ENCODE measurements at regions not wholly inside any gene's neighbourhood (a gene's known extent, or its start where the extent isn't known, plus 50 kb on each side); places are given as distances from the start of the nearest gene placed in this dataset.

- Histone ChIP-seq H3K14ac (ENCODE audit: low read length in 2 of 2) (peak overlapping the region in 1 of 2 experiments; percentile 4), H2BK5ac (ENCODE audit: low read depth, low read length, poor library complexity, severe bottlenecking) (no peak overlapping the region), H2BK120ac (ENCODE audit: low read depth, low read length) (no peak overlapping the region), H3K27me3 (ENCODE audit: control insufficient read depth in 1 of 2, insufficient read depth in 1 of 2, low read length in 2 of 2) (peaks cover 4 to 34% of the 10 kb centered on the region in 2 experiments), H4K91ac (ENCODE audit: low read length) (no peak overlapping the region), H3K23ac (ENCODE audit: low read length in 2 of 2) (no peak overlapping the region), H3K9ac (ENCODE audit: low read length) (no peak overlapping the region), H2AK5ac (ENCODE audit: low read length, severe bottlenecking) (no peak overlapping the region), H2BK15ac (ENCODE audit: low read depth, poor library complexity, severe bottlenecking) (no peak overlapping the region), H3K18ac (ENCODE audit: low read depth in 1 of 2, low read length in 2 of 2) (no peak overlapping the region), H2BK12ac (ENCODE audit: low read length in 2 of 2) (no peak overlapping the region), H3K9me3 (ENCODE audit: control insufficient read depth, low read length) (no peaks in the 10 kb centered on the region), H3K27ac (ENCODE audit: low read length, poor library complexity, severe bottlenecking) (no peak overlapping the region), H4K8ac (ENCODE audit: low read length) (no peak overlapping the region), H3K79me1 (replicated peaks; ENCODE audit: low read length, poor library complexity, severe bottlenecking) (no peaks in the 10 kb centered on the region), H3K4me3 (ENCODE audit: insufficient read depth in 1 of 2, low read depth in 1 of 2, low read length in 2 of 2) (no peak overlapping the region), H3K36me3 (ENCODE audit: control insufficient read depth in 1 of 2, insufficient read depth in 2 of 2, low read depth in 1 of 2, low read length in 2 of 2) (no peaks in the 10 kb centered on the region), H2AFZ (ENCODE audit: low read depth, low read length) (no peak overlapping the region), H3K4me1 (ENCODE audit: control insufficient read depth, insufficient read depth, low read depth, low read length) (no peaks in the 10 kb centered on the region), H3K4me2 (ENCODE audit: low read length, poor library complexity, severe bottlenecking) (no peak overlapping the region), H3K4ac (ENCODE audit: low read depth in 1 of 2, low read length in 2 of 2) (no peak overlapping the region)
- 92% methylated on average over 6 of the region's 7 CpGs for WGBS
- no peak for DNase-seq
Observed at GRCh38 chr6:149265945-149266344, 51.6 kb upstream of the TAB2 start.

DNA sequence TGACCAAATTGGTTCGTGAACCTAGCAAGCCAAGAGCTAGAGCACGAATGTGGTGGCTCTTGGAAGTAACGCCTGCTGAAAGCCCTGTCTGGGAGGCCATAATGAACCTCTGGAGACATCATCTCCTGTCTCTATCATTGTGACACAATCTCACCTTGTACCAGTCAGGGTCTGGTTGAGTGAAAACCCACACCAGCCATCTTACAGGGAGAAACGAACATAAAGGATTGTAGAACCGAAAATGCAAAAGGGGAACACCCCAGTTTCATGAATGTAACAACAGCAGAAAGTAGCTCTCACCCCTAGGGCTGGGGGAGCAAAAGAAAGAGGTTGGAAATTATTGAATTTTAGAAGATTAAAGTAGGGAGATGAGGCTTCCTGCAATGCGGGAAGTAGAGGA, 50.9 kb upstream of the TAB2 start:
- H3K36me3 ChIP-seq (ENCODE audit: control insufficient read depth in 1 of 2, insufficient read depth in 2 of 2, low read depth in 1 of 2, low read length in 2 of 2), result no peaks in the 10 kb centered on the region
- peaks cover 4 to 31% of the 10 kb centered on the region in 2 experiments for H3K27me3 ChIP-seq (ENCODE audit: control insufficient read depth in 1 of 2, insufficient read depth in 1 of 2, low read length in 2 of 2)
- H2BK12ac ChIP-seq (ENCODE audit: low read length in 2 of 2), result no peak overlapping the region
- H3K27ac ChIP-seq (ENCODE audit: low read length, poor library complexity, severe bottlenecking), result no peak overlapping the region
- H2AK5ac ChIP-seq (ENCODE audit: low read length, severe bottlenecking), result no peak overlapping the region
- H3K4me1 ChIP-seq (ENCODE audit: control insufficient read depth, insufficient read depth, low read depth, low read length), result no peaks in the 10 kb centered on the region
- H3K4me3 ChIP-seq (ENCODE audit: insufficient read depth in 1 of 2, low read depth in 1 of 2, low read length in 2 of 2), result no peak overlapping the region
- no peaks in the 10 kb centered on the region for H3K9me3 ChIP-seq (ENCODE audit: control insufficient read depth, low read length)
- H3K79me1 ChIP-seq (replicated peaks; ENCODE audit: low read length, poor library complexity, severe bottlenecking), result no peaks in the 10 kb centered on the region
- WGBS, result 99% methylated on average over 6 of the region's 6 CpGs
- H3K14ac ChIP-seq (ENCODE audit: low read length in 2 of 2), result no peak overlapping the region
- H2BK5ac ChIP-seq (ENCODE audit: low read depth, low read length, poor library complexity, severe bottlenecking), result no peak overlapping the region
- H3K4me2 ChIP-seq (ENCODE audit: low read length, poor library complexity, severe bottlenecking), result no peak overlapping the region
- H3K9ac ChIP-seq (ENCODE audit: low read length), result no peak overlapping the region
- DNase-seq, result no peak
- no peak overlapping the region for H3K23ac ChIP-seq (ENCODE audit: low read length in 2 of 2)
- no peak overlapping the region for H4K8ac ChIP-seq (ENCODE audit: low read length)
- H2BK120ac ChIP-seq (ENCODE audit: low read depth, low read length), result no peak overlapping the region
- H2AFZ ChIP-seq (ENCODE audit: low read depth, low read length), result no peak overlapping the region
- no peak overlapping the region for H4K91ac ChIP-seq (ENCODE audit: low read length)
- H3K18ac ChIP-seq (ENCODE audit: low read depth in 1 of 2, low read length in 2 of 2), result no peak overlapping the region
- H3K4ac ChIP-seq (ENCODE audit: low read depth in 1 of 2, low read length in 2 of 2), result no peak overlapping the region
- H2BK15ac ChIP-seq (ENCODE audit: low read depth, poor library complexity, severe bottlenecking), result no peak overlapping the region

DNA sequence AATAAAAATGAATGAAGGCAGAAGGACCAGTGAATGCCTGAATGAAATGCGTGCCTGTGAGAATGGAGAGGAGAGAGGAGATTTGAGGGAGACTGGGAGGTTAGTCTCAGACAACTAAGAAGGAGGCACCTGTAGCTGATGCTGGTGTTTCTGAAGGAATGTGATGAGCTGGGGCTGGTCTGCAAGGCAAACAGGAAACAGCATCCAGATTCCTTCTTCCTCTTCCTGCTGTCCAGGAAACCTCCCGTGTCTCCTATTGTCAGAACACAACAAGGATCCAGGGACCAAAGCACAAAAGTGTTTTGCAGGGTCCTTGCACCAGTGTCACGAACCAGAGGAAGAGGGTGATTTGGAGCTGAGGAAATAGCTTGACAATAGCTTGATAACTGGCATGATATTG, 50.4 kb upstream of the TAB2 start:
- no peak overlapping the region for H2BK120ac ChIP-seq (ENCODE audit: low read depth, low read length)
- H3K4me1 ChIP-seq (ENCODE audit: control insufficient read depth, insufficient read depth, low read depth, low read length), result no peaks in the 10 kb centered on the region
- H2BK15ac ChIP-seq (ENCODE audit: low read depth, poor library complexity, severe bottlenecking), result no peak overlapping the region
- no peak overlapping the region for H3K9ac ChIP-seq (ENCODE audit: low read length)
- no peak overlapping the region for H2BK12ac ChIP-seq (ENCODE audit: low read length in 2 of 2)
- H2AFZ ChIP-seq (ENCODE audit: low read depth, low read length), result no peak overlapping the region
- H3K36me3 ChIP-seq (ENCODE audit: control insufficient read depth in 1 of 2, insufficient read depth in 2 of 2, low read depth in 1 of 2, low read length in 2 of 2), result no peaks in the 10 kb centered on the region
- H3K23ac ChIP-seq (ENCODE audit: low read length in 2 of 2), result no peak overlapping the region
- no peak overlapping the region for H3K14ac ChIP-seq (ENCODE audit: low read length in 2 of 2)
- no peak overlapping the region for H4K8ac ChIP-seq (ENCODE audit: low read length)
- peaks cover 4 to 29% of the 10 kb centered on the region in 2 experiments for H3K27me3 ChIP-seq (ENCODE audit: control insufficient read depth in 1 of 2, insufficient read depth in 1 of 2, low read length in 2 of 2)
- WGBS, result 82% methylated on average over 3 of the region's 3 CpGs
- no peak overlapping the region for H3K4ac ChIP-seq (ENCODE audit: low read depth in 1 of 2, low read length in 2 of 2)
- H3K4me3 ChIP-seq (ENCODE audit: insufficient read depth in 1 of 2, low read depth in 1 of 2, low read length in 2 of 2), result no peak overlapping the region
- no peak overlapping the region for H3K18ac ChIP-seq (ENCODE audit: low read depth in 1 of 2, low read length in 2 of 2)
- H3K4me2 ChIP-seq (ENCODE audit: low read length, poor library complexity, severe bottlenecking), result no peak overlapping the region
- H4K91ac ChIP-seq (ENCODE audit: low read length), result no peak overlapping the region
- H3K79me1 ChIP-seq (replicated peaks; ENCODE audit: low read length, poor library complexity, severe bottlenecking), result no peaks in the 10 kb centered on the region
- DNase-seq, result no peak
- no peak overlapping the region for H3K27ac ChIP-seq (ENCODE audit: low read length, poor library complexity, severe bottlenecking)
- no peak overlapping the region for H2BK5ac ChIP-seq (ENCODE audit: low read depth, low read length, poor library complexity, severe bottlenecking)
- H2AK5ac ChIP-seq (ENCODE audit: low read length, severe bottlenecking), result no peak overlapping the region
- no peaks in the 10 kb centered on the region for H3K9me3 ChIP-seq (ENCODE audit: control insufficient read depth, low read length)

- Histone ChIP-seq H3K36me3 (ENCODE audit: control insufficient read depth in 1 of 2, insufficient read depth in 2 of 2, low read depth in 1 of 2, low read length in 2 of 2) (no peaks in the 10 kb centered on the region), H4K91ac (ENCODE audit: low read length) (no peak overlapping the region), H3K4me2 (ENCODE audit: low read length, poor library complexity, severe bottlenecking) (no peak overlapping the region), H3K9ac (ENCODE audit: low read length) (no peak overlapping the region), H3K27ac (ENCODE audit: low read length, poor library complexity, severe bottlenecking) (no peak overlapping the region), H3K4me3 (ENCODE audit: insufficient read depth in 1 of 2, low read depth in 1 of 2, low read length in 2 of 2) (no peak overlapping the region), H3K4me1 (ENCODE audit: control insufficient read depth, insufficient read depth, low read depth, low read length) (no peaks in the 10 kb centered on the region), H2AFZ (ENCODE audit: low read depth, low read length) (no peak overlapping the region), H3K23ac (ENCODE audit: low read length in 2 of 2) (no peak overlapping the region), H4K8ac (ENCODE audit: low read length) (no peak overlapping the region), H3K18ac (ENCODE audit: low read depth in 1 of 2, low read length in 2 of 2) (no peak overlapping the region), H3K4ac (ENCODE audit: low read depth in 1 of 2, low read length in 2 of 2) (no peak overlapping the region), H3K79me1 (replicated peaks; ENCODE audit: low read length, poor library complexity, severe bottlenecking) (no peaks in the 10 kb centered on the region), H2BK5ac (ENCODE audit: low read depth, low read length, poor library complexity, severe bottlenecking) (no peak overlapping the region), H2BK12ac (ENCODE audit: low read length in 2 of 2) (no peak overlapping the region), H3K27me3 (ENCODE audit: control insufficient read depth in 1 of 2, insufficient read depth in 1 of 2, low read length in 2 of 2) (peaks cover 4 to 29% of the 10 kb centered on the region in 2 experiments), H2BK120ac (ENCODE audit: low read depth, low read length) (no peak overlapping the region), H3K14ac (ENCODE audit: low read length in 2 of 2) (no peak overlapping the region), H2AK5ac (ENCODE audit: low read length, severe bottlenecking) (no peak overlapping the region), H3K9me3 (ENCODE audit: control insufficient read depth, low read length) (peaks cover 4% of the 10 kb centered on the region), H2BK15ac (ENCODE audit: low read depth, poor library complexity, severe bottlenecking) (no peak overlapping the region)
- DNase-seq, result no peak
- WGBS, result 99% methylated on average over 5 of the region's 12 CpGs
Observed at GRCh38 chr6:149267513-149268043, 49.9 kb upstream of the TAB2 start.

All from mesenchymal stem cell (in vitro differentiated cells and primary cell).